Mesendoderm (in vitro differentiated cells): ENCODE measurements at regions not wholly inside any gene's neighbourhood (a gene's known extent, or its start where the extent isn't known, plus 50 kb on each side); places are given as distances from the start of the nearest gene placed in this dataset.

Experiments used
- DNase-seq: peaks from one replicate; pipeline ENCODE4 v3.0.0; 2013
- H2AK5ac ChIP-seq: 2 replicates; pipeline ENCODE4 v1.6.1; 2013; ENCODE audit warnings: low read length, inconsistent platforms
- H2BK120ac ChIP-seq: 2 replicates; pipeline ENCODE4 v1.6.1; 2013; ENCODE audit warnings: low read depth, mild to moderate bottlenecking, low read length, moderate library complexity, mixed read lengths
- H2BK15ac ChIP-seq: replicated peaks from 2 replicates; pipeline ENCODE4 v1.6.1; 2013; ENCODE audit warnings: low read depth, mild to moderate bottlenecking, moderate library complexity
- H2BK5ac ChIP-seq: 2 replicates; pipeline ENCODE4 v1.6.1; 2013; ENCODE audit warnings: low read length, inconsistent platforms
- H3K18ac ChIP-seq: 2 replicates; pipeline ENCODE4 v1.6.1; 2013; ENCODE audit warnings: mild to moderate bottlenecking, low read length, mixed read lengths
- H3K23ac ChIP-seq: one replicate; pipeline ENCODE4 v1.6.1; 2013; ENCODE audit warnings: low read length
- H3K27ac ChIP-seq: 2 replicates; pipeline ENCODE4 v1.5.1; 2013; ENCODE audit warnings: low read depth, mild to moderate bottlenecking, inconsistent platforms, low read length, moderate library complexity
- H3K27me3 ChIP-seq: 2 replicates; pipeline ENCODE4 v1.6.1; 2013; ENCODE audit warnings: low read length, control low read depth, mild to moderate bottlenecking, inconsistent platforms; ENCODE audit not compliant: insufficient read depth, poor library complexity
- H3K36me3 ChIP-seq: 2 replicates; pipeline ENCODE4 v1.6.1; 2013; ENCODE audit warnings: low read length, inconsistent platforms; ENCODE audit not compliant: control insufficient read depth, insufficient read depth
- H3K4ac ChIP-seq: one replicate; pipeline ENCODE4 v1.6.1; 2013; ENCODE audit warnings: low read depth, mild to moderate bottlenecking, low read length, moderate library complexity
- H3K4me1 ChIP-seq: 2 replicates; pipeline ENCODE4 v1.6.1; 2013; ENCODE audit warnings: low read depth, low read length, inconsistent platforms; ENCODE audit not compliant: control insufficient read depth
- H3K4me2 ChIP-seq: 2 replicates; pipeline ENCODE4 v1.6.1; 2013; ENCODE audit warnings: low read length
- H3K4me3 ChIP-seq: 2 replicates; pipeline ENCODE4 v1.5.1; 2013; ENCODE audit warnings: mild to moderate bottlenecking, low read length
- H3K56ac ChIP-seq: one replicate; pipeline ENCODE4 v1.6.1; 2013; ENCODE audit warnings: low read length
- H3K79me1 ChIP-seq: 2 replicates; pipeline ENCODE4 v1.6.1; 2013; ENCODE audit warnings: low read length, inconsistent platforms
- H3K79me2 ChIP-seq: 2 replicates; pipeline ENCODE4 v1.6.1; 2013; ENCODE audit warnings: mild to moderate bottlenecking, low read length; ENCODE audit not compliant: control insufficient read depth, insufficient read depth
- H3K9ac ChIP-seq: 2 replicates; pipeline ENCODE4 v1.6.1; 2013; ENCODE audit warnings: low read length, inconsistent platforms
- H4K5ac ChIP-seq: one replicate; pipeline ENCODE4 v1.6.1; 2013; ENCODE audit warnings: low read length
- H4K8ac ChIP-seq: one replicate; pipeline ENCODE4 v1.6.1; 2013; ENCODE audit warnings: low read depth, mild to moderate bottlenecking, control low read depth, low read length, moderate library complexity
- WGBS: extraction: QIAGEN DNeasy Blood & Tissue Kit; methylation state at CpG from one replicate; pipeline ENCODE4 v1.1.7; 2013; ENCODE audit warnings: low lambda C conversion rate, missing lambda C conversion rate; ENCODE audit not compliant: insufficient coverage; ENCODE audit errors: extremely low coverage; 5-methylcytosine and 5-hydroxymethylcytosine counted together

- Histone ChIP-seq H3K36me3 (no peaks in the 10 kb centered on the region), H4K5ac (no peak overlapping the region), H3K27ac (no peak overlapping the region), H4K8ac (no peak overlapping the region), H3K4me3 (no peak overlapping the region), H3K79me1 (no peaks in the 10 kb centered on the region), H3K18ac (no peak overlapping the region), H2BK5ac (no peak overlapping the region), H3K4me2 (no peak overlapping the region), H2AK5ac (no peak overlapping the region), H2BK15ac (no peak overlapping the region), H2BK120ac (no peak overlapping the region), H3K27me3 (no peaks in the 10 kb centered on the region), H3K56ac (no peak overlapping the region), H3K9ac (no peak overlapping the region), H3K23ac (no peak overlapping the region), H3K79me2 (no peaks in the 10 kb centered on the region), H3K4ac (no peak overlapping the region), H3K4me1 (no peaks in the 10 kb centered on the region)
- no peak for DNase-seq
- no CpG with 5 or more reads among the region's 10 CpGs for WGBS
Measured at GRCh38 chr17:79676796-79677195, 53.9 kb upstream of the ENPP7 start.

- no peak overlapping the region for H3K18ac ChIP-seq
- H4K8ac ChIP-seq: no peak overlapping the region
- no peaks in the 10 kb centered on the region for H3K4me1 ChIP-seq
- H2BK120ac ChIP-seq: no peak overlapping the region
- no peak overlapping the region for H3K56ac ChIP-seq
- H3K27me3 ChIP-seq: no peaks in the 10 kb centered on the region
- no peak overlapping the region for H3K23ac ChIP-seq
- no peaks in the 10 kb centered on the region for H3K79me1 ChIP-seq
- no peak overlapping the region for H3K27ac ChIP-seq
- H3K36me3 ChIP-seq: no peaks in the 10 kb centered on the region
- no peak for DNase-seq
- no peak overlapping the region for H4K5ac ChIP-seq
- H2BK5ac ChIP-seq: no peak overlapping the region
- no peak overlapping the region for H3K4me3 ChIP-seq
- no peak overlapping the region for H3K4me2 ChIP-seq
- H3K79me2 ChIP-seq: no peaks in the 10 kb centered on the region
- no peak overlapping the region for H2BK15ac ChIP-seq
- no peak overlapping the region for H3K9ac ChIP-seq
- no peak overlapping the region for H2AK5ac ChIP-seq
- H3K4ac ChIP-seq: no peak overlapping the region
- no CpG with 5 or more reads among the region's 3 CpGs for WGBS
Measured at GRCh38 chr17:79675413-79675725, 55.4 kb upstream of the ENPP7 start.

- Histone ChIP-seq H2BK15ac (no peak overlapping the region), H3K4ac (no peak overlapping the region)
- WGBS: no CpG with 5 or more reads among the region's 15 CpGs
Measured at GRCh38 chr17:79674506-79675412, 56.0 kb upstream of the ENPP7 start.

GRCh38 chr17:79673517-79673916, 57.2 kb upstream of the ENPP7 start:
- H2BK120ac ChIP-seq: no peak overlapping the region
- no peaks in the 10 kb centered on the region for H3K79me1 ChIP-seq
- H2AK5ac ChIP-seq: no peak overlapping the region
- no peak overlapping the region for H3K23ac ChIP-seq
- no peaks in the 10 kb centered on the region for H3K4me1 ChIP-seq
- DNase-seq: no peak
- no peak overlapping the region for H3K18ac ChIP-seq
- no peak overlapping the region for H3K4me3 ChIP-seq
- H3K27ac ChIP-seq: no peak overlapping the region
- H4K8ac ChIP-seq: no peak overlapping the region
- no peak overlapping the region for H4K5ac ChIP-seq
- no peak overlapping the region for H3K4ac ChIP-seq
- WGBS: no CpG with 5 or more reads among the region's 2 CpGs
- no peaks in the 10 kb centered on the region for H3K36me3 ChIP-seq
- no peak overlapping the region for H3K56ac ChIP-seq
- H3K79me2 ChIP-seq: no peaks in the 10 kb centered on the region
- H3K27me3 ChIP-seq: no peaks in the 10 kb centered on the region
- no peak overlapping the region for H2BK15ac ChIP-seq
- no peak overlapping the region for H2BK5ac ChIP-seq
- H3K4me2 ChIP-seq: no peak overlapping the region
- no peak overlapping the region for H3K9ac ChIP-seq

More at GRCh38 chr17:79674506-79675412, 56.0 kb upstream of the ENPP7 start:
- no peaks in the 10 kb centered on the region for H3K4me1 ChIP-seq
- H2BK5ac ChIP-seq: no peak overlapping the region
- no peak overlapping the region for H3K18ac ChIP-seq
- H3K79me1 ChIP-seq: no peaks in the 10 kb centered on the region
- H3K4me2 ChIP-seq: no peak overlapping the region
- no peaks in the 10 kb centered on the region for H3K27me3 ChIP-seq
- H2BK120ac ChIP-seq: no peak overlapping the region
- no peak overlapping the region for H2AK5ac ChIP-seq
- H3K27ac ChIP-seq: no peak overlapping the region
- no peaks in the 10 kb centered on the region for H3K36me3 ChIP-seq
- H4K8ac ChIP-seq: no peak overlapping the region
- no peak overlapping the region for H3K23ac ChIP-seq
- H3K4me3 ChIP-seq: no peak overlapping the region
- no peak overlapping the region for H4K5ac ChIP-seq
- no peak overlapping the region for H3K56ac ChIP-seq
- no peaks in the 10 kb centered on the region for H3K79me2 ChIP-seq
- no peak overlapping the region for H3K9ac ChIP-seq
- no peak for DNase-seq

- no peak for DNase-seq
Measured at GRCh38 chr17:79672496-79672895, 58.2 kb upstream of the ENPP7 start.

More at GRCh38 chr17:79672496-79672895, 58.2 kb upstream of the ENPP7 start:
- Histone ChIP-seq H3K27me3 (no peaks in the 10 kb centered on the region), H3K27ac (no peak overlapping the region), H2AK5ac (no peak overlapping the region), H4K5ac (no peak overlapping the region), H3K4me3 (no peak overlapping the region), H3K36me3 (no peaks in the 10 kb centered on the region), H2BK15ac (no peak overlapping the region), H3K79me2 (no peaks in the 10 kb centered on the region), H2BK5ac (no peak overlapping the region), H3K23ac (no peak overlapping the region), H3K79me1 (no peaks in the 10 kb centered on the region), H3K4me2 (no peak overlapping the region), H4K8ac (no peak overlapping the region), H3K4me1 (no peaks in the 10 kb centered on the region), H3K4ac (no peak overlapping the region), H2BK120ac (no peak overlapping the region), H3K18ac (no peak overlapping the region), H3K56ac (no peak overlapping the region), H3K9ac (no peak overlapping the region)
- no CpG with 5 or more reads among the region's 5 CpGs for WGBS
